ENCODE measurements at regions not wholly inside any gene's neighbourhood (a gene's known extent, or its start where the extent isn't known, plus 50 kb on each side); places are given as distances from the start of the nearest gene placed in this dataset.

DNA sequence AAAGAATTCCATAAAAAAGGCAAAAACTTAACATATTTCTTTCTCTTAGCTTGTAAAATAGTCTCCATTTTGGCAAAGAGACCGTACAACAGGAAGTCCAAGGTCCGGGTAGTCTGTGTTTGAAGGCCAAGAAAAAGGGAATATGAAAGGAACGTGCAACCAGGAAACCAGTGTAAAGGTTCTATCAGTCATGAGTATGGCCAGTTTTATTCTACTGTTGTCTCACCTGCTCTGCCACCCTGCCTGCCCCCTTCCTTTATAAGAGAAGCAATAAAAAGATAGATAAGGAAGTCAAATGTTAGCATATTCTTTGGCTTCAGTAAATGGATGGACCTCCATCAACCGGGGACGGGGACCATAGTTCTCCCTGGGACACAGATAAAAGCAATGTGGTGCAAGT is 370.6 kb upstream of the ROBO2 start:
- TF ChIP-seq, protein P1, sequence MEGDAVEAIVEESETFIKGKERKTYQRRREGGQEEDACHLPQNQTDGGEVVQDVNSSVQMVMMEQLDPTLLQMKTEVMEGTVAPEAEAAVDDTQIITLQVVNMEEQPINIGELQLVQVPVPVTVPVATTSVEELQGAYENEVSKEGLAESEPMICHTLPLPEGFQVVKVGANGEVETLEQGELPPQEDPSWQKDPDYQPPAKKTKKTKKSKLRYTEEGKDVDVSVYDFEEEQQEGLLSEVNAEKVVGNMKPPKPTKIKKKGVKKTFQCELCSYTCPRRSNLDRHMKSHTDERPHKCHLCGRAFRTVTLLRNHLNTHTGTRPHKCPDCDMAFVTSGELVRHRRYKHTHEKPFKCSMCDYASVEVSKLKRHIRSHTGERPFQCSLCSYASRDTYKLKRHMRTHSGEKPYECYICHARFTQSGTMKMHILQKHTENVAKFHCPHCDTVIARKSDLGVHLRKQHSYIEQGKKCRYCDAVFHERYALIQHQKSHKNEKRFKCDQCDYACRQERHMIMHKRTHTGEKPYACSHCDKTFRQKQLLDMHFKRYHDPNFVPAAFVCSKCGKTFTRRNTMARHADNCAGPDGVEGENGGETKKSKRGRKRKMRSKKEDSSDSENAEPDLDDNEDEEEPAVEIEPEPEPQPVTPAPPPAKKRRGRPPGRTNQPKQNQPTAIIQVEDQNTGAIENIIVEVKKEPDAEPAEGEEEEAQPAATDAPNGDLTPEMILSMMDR (IDR thresholded peaks at IDR 0.05): no peak
- no peak for TF ChIP-seq POLR2A (IDR thresholded peaks at IDR 0.05)

Data from Peyer's patch (tissue), 4 donors.